CD4-positive, alpha-beta T cell (primary cell): ENCODE measurements at regions not wholly inside any gene's neighbourhood (a gene's known extent, or its start where the extent isn't known, plus 50 kb on each side); places are given as distances from the start of the nearest gene placed in this dataset.

Source experiments
- ATAC-seq: fragments of 200-7000 bp; cut with Tn5 transposase; one replicate; pipeline ENCODE4 v1.10.0; 2022; ENCODE audit warnings: mild to moderate bottlenecking; ENCODE audit not compliant: poor library complexity
- CTCF ChIA-PET: fragments of 350-600 bp; sonication (Branson Sonifier 250); formaldehyde crosslinking; loops from one replicate; lab custom pipeline; 2021; ENCODE audit warnings: antibody characterized with exemption, inconsistent platforms; lab: Charles Lee
- POLR2A ChIA-PET: fragments of 350-600 bp; sonication (Branson Sonifier 250); formaldehyde crosslinking; loops from one replicate; lab custom pipeline; 2021; ENCODE audit warnings: antibody characterized with exemption, inconsistent platforms; lab: Charles Lee
- DNase-seq, 14 experiments: peaks; one replicate each; pipeline ENCODE4 v3.0.0-alpha.2; 2013 to 2020; ENCODE audit warnings: mixed read lengths in 2 of 14
- H3K27ac ChIP-seq, 2 donors: one replicate each; pipeline versions ENCODE4 v1.5.1 to v1.7.0; 2013; ENCODE audit warnings: low read length in 2 of 2, low read depth in 1 of 2, mild to moderate bottlenecking in 1 of 2
- H3K27me3 ChIP-seq, 2 experiments: 1 replicate in 1 of 2; 2 replicates in 1 of 2; pipeline versions ENCODE4 v1.6.1 to v1.7.0; 2013; ENCODE audit warnings: low read length in 2 of 2, control low read depth in 1 of 2, mild to moderate bottlenecking in 1 of 2, moderate library complexity in 1 of 2; ENCODE audit not compliant: insufficient read depth in 2 of 2, control insufficient read depth in 1 of 2
- H3K36me3 ChIP-seq: one replicate; pipeline ENCODE4 v1.6.1; 2013; ENCODE audit warnings: low read length, control low read depth; ENCODE audit not compliant: insufficient read depth
- H3K4me1 ChIP-seq: one replicate; pipeline ENCODE4 v1.6.1; 2013; ENCODE audit warnings: low read length, control low read depth; ENCODE audit not compliant: insufficient read depth
- H3K4me3 ChIP-seq: one replicate; pipeline ENCODE4 v1.5.1; 2013; ENCODE audit warnings: mild to moderate bottlenecking, low read length, moderate library complexity
- H3K9me3 ChIP-seq, 2 experiments: 1 replicate in 1 of 2; 2 replicates in 1 of 2; pipeline versions ENCODE4 v1.6.1 to v1.7.0; 2013; ENCODE audit warnings: low read length in 2 of 2, mild to moderate bottlenecking in 2 of 2, control low read depth in 1 of 2, moderate library complexity in 1 of 2; ENCODE audit not compliant: control insufficient read depth in 1 of 2, insufficient read depth in 1 of 2
- H3K27ac Mint-ChIP-seq: one replicate; pipeline ENCODE4 v1.8.0; 2020; ENCODE audit warnings: mixed read lengths
- H3K27me3 Mint-ChIP-seq: one replicate; pipeline ENCODE4 v1.8.0; 2021; ENCODE audit warnings: mixed read lengths
- H3K36me3 Mint-ChIP-seq: one replicate; pipeline ENCODE4 v1.8.0; 2021; ENCODE audit warnings: low read depth, mixed read lengths
- H3K4me1 Mint-ChIP-seq: one replicate; pipeline ENCODE4 v1.8.0; 2021; ENCODE audit warnings: low read depth, mixed read lengths
- H3K4me3 Mint-ChIP-seq: one replicate; pipeline ENCODE4 v1.8.0; 2020; ENCODE audit warnings: mild to moderate bottlenecking, mixed read lengths
- H3K9me3 Mint-ChIP-seq: one replicate; pipeline ENCODE4 v1.8.0; 2020; ENCODE audit warnings: mixed read lengths
- CTCF ChIP-seq: fragments of 200-600 bp; IDR thresholded peaks from one replicate; pipeline ENCODE4 v1.8.0; 2022; ENCODE audit warnings: antibody characterized with exemption, mild to moderate bottlenecking
- intact Hi-C, 2 experiments: fragments of 100-400 bp; cut with DNase I in 1 of 2; cut with micrococcal nuclease in 1 of 2; formaldehyde crosslinking; loops; one replicate each; pipeline versions ENCODE4 v1.15.1 to v1.9.0; 2023 to 2025; cut with DNase I, micrococcal nuclease

- H3K4me1 ChIP-seq: no peaks in the 10 kb centered on the region
- intact Hi-C loops: no loop called here
- no peak overlapping the region for H3K4me3 Mint-ChIP-seq
- no peak for TF ChIP-seq CTCF
- no peaks in the 10 kb centered on the region for H3K9me3 Mint-ChIP-seq
- H3K4me3 ChIP-seq: no peak overlapping the region
- H3K27ac Mint-ChIP-seq: no peak overlapping the region
- DNase-seq (no peak), ATAC-seq (no peak)
- H3K27ac ChIP-seq: no peak overlapping the region
- H3K27me3 Mint-ChIP-seq: peaks cover 21% of the 10 kb centered on the region
- H3K9me3 ChIP-seq: peaks cover 0 to 1% of the 10 kb centered on the region in 2 experiments
- H3K27me3 ChIP-seq: peaks cover 0 to 2% of the 10 kb centered on the region in 2 experiments
- CTCF ChIA-PET: no interaction called here
- no peaks in the 10 kb centered on the region for H3K36me3 ChIP-seq
- POLR2A ChIA-PET: no interaction called here
- H3K4me1 Mint-ChIP-seq: no peaks in the 10 kb centered on the region
- H3K36me3 Mint-ChIP-seq: no peaks in the 10 kb centered on the region
Observed at GRCh38 chr13:29654384-29654783, 58.9 kb upstream of the SLC7A1 start.

- peaks cover 4% of the 10 kb centered on the region for H3K4me1 Mint-ChIP-seq
- no peak for ATAC-seq
- POLR2A ChIA-PET: no interaction called here
- H3K27ac Mint-ChIP-seq: no peak overlapping the region
- no peaks in the 10 kb centered on the region for H3K9me3 ChIP-seq
- no peaks in the 10 kb centered on the region for H3K36me3 Mint-ChIP-seq
- no peaks in the 10 kb centered on the region for H3K27me3 ChIP-seq
- intact Hi-C loops: no loop called here
- TF ChIP-seq CTCF: no peak
- H3K4me3 Mint-ChIP-seq: no peak overlapping the region
- H3K4me1 ChIP-seq: no peaks in the 10 kb centered on the region
- H3K4me3 ChIP-seq: no peak overlapping the region
- H3K27ac ChIP-seq: no peak overlapping the region
- no peak for DNase-seq
- CTCF ChIA-PET: no interaction called here
- peaks cover 6% of the 10 kb centered on the region for H3K9me3 Mint-ChIP-seq
- H3K36me3 ChIP-seq: no peaks in the 10 kb centered on the region
- no peaks in the 10 kb centered on the region for H3K27me3 Mint-ChIP-seq
Observed at GRCh38 chr13:29648760-29649159, 53.3 kb upstream of the SLC7A1 start.
